NCI-H1105 treated with DMSO at 0.1 percent for 48 hours (cell line): ENCODE measurements at regions not wholly inside any gene's neighbourhood (a gene's known extent, or its start where the extent isn't known, plus 50 kb on each side); places are given as distances from the start of the nearest gene placed in this dataset.
"Not testable (repeated sequence)": the region's sequence is repeated elsewhere in the genome, so short reads cannot be mapped to it uniquely, and the experiment has no call there.

Experiments used
- DNase-seq: peaks from one replicate; lab custom pipeline; 2025; lab: John Stamatoyannopoulos, UW

GRCh38 chr10:42367532-42368230, 270.7 kb downstream of the ZNF33B start:
- peak; percentile 24 for DNase-seq

- no peak for DNase-seq
Observed at GRCh38 chr10:42351745-42352144, 286.6 kb downstream of the ZNF33B start.

- DNase-seq, result not testable (repeated sequence)
Observed at GRCh38 chr10:42336593-42337337, 301.6 kb downstream of the ZNF33B start.

GRCh38 chr10:42335653-42336296, 302.6 kb downstream of the ZNF33B start:
- DNase-seq, result not testable (repeated sequence)

- no peak for DNase-seq
Observed at GRCh38 chr10:42304341-42304740, 334.0 kb downstream of the ZNF33B start.

- DNase-seq, result not testable (repeated sequence)
Observed at GRCh38 chr10:42281896-42282295, 356.5 kb downstream of the ZNF33B start.

- DNase-seq, result not testable (repeated sequence)
Observed at GRCh38 chr10:42269788-42270187, 368.6 kb downstream of the ZNF33B start.

- not testable (repeated sequence) for DNase-seq
Observed at GRCh38 chr10:42263259-42263658, 375.1 kb downstream of the ZNF33B start.

- not testable (repeated sequence) for DNase-seq
Observed at GRCh38 chr10:42243002-42243401, 395.4 kb downstream of the ZNF33B start.

- no peak for DNase-seq
Observed at GRCh38 chr10:42242135-42242805, 396.1 kb downstream of the ZNF33B start.

GRCh38 chr10:42236401-42236800, 402.0 kb downstream of the ZNF33B start:
- DNase-seq, result not testable (repeated sequence)

GRCh38 chr10:42235736-42236135, 402.6 kb downstream of the ZNF33B start:
- not testable (repeated sequence) for DNase-seq

- not testable (repeated sequence) for DNase-seq
Observed at GRCh38 chr10:42235241-42235640, 403.1 kb downstream of the ZNF33B start.

- DNase-seq, result not testable (repeated sequence)
Observed at GRCh38 chr10:42234506-42234905, 403.9 kb downstream of the ZNF33B start.

- not testable (repeated sequence) for DNase-seq
Observed at GRCh38 chr10:42233461-42234206, 404.7 kb downstream of the ZNF33B start.

- DNase-seq, result not testable (repeated sequence)
Observed at GRCh38 chr10:42232955-42233354, 405.4 kb downstream of the ZNF33B start.

GRCh38 chr10:42230812-42231211, 407.6 kb downstream of the ZNF33B start:
- DNase-seq, result not testable (repeated sequence)

- DNase-seq, result not testable (repeated sequence)
Observed at GRCh38 chr10:42230115-42230514, 408.3 kb downstream of the ZNF33B start.

- DNase-seq, result not testable (repeated sequence)
Observed at GRCh38 chr10:42227859-42228258, 410.5 kb downstream of the ZNF33B start.

- DNase-seq, result not testable (repeated sequence)
Observed at GRCh38 chr10:42193588-42193987, 444.8 kb downstream of the ZNF33B start.

- not testable (repeated sequence) for DNase-seq
Observed at GRCh38 chr10:42192450-42192849, 445.9 kb downstream of the ZNF33B start.
